SK-N-SH (cell line): ENCODE measurements at regions not wholly inside any gene's neighbourhood (a gene's known extent, or its start where the extent isn't known, plus 50 kb on each side); places are given as distances from the start of the nearest gene placed in this dataset.

ENCODE experiments used
- CTCF ChIA-PET: fragments of 300-600, 350-600 bp; formaldehyde crosslinking; extraction: SDS; loops from one replicate; lab custom pipeline; 2021; lab: Yijun Ruan, JAX
- POLR2A ChIA-PET: fragments of 350-600 bp; sonication (Branson Sonifier 250); formaldehyde crosslinking; extraction: SDS; loops from one replicate; lab custom pipeline; 2020; ENCODE audit warnings: antibody characterized with exemption, inconsistent platforms; lab: Yijun Ruan, JAX
- DNase-seq: peaks from one replicate; pipeline ENCODE4 v3.0.0; 2012
- H2AFZ ChIP-seq: fragments of 200-600 bp; sonication (generic); 2 replicates; pipeline ENCODE4 v1.8.1; 2016; ENCODE audit warnings: antibody characterized with exemption, mild to moderate bottlenecking, low read depth
- H3F3A ChIP-seq: fragments of 200-600 bp; sonication (generic); replicated peaks from 2 replicates; pipeline ENCODE3; 2016; ENCODE audit warnings: antibody characterized with exemption, mild to moderate bottlenecking; ENCODE audit not compliant: insufficient read depth
- H3K27ac ChIP-seq, 2 experiments: fragments of 200-500 bp in 1 of 2; fragments of 200-600 bp in 1 of 2; sonication (Bioruptor generic) in 1 of 2; sonication (generic), shearing (Covaris generic) in 1 of 2; 2 replicates each; pipeline versions ENCODE4 v1.5.1 to v1.6.1; 2014 to 2016; ENCODE audit warnings: low read depth in 2 of 2, inconsistent platforms in 1 of 2, low read length in 1 of 2, mild to moderate bottlenecking in 1 of 2, mixed read lengths in 1 of 2
- H3K27me3 ChIP-seq: fragments of 200-600 bp; sonication (generic), shearing (Covaris generic); 2 replicates; pipeline ENCODE4 v1.6.1; 2016; ENCODE audit warnings: mixed run types; ENCODE audit not compliant: insufficient read depth
- H3K36me3 ChIP-seq, 2 experiments: fragments of 200-500 bp in 1 of 2; fragments of 200-600 bp in 1 of 2; sonication (Bioruptor generic) in 1 of 2; sonication (generic) in 1 of 2; replicated peaks in 1 of 2; 2 replicates each; pipeline versions ENCODE3 to v1.5.1; 2014 to 2016; ENCODE audit warnings: low read length in 1 of 2, mild to moderate bottlenecking in 1 of 2; ENCODE audit not compliant: insufficient read depth in 2 of 2, control insufficient read depth in 1 of 2
- H3K4me1 ChIP-seq, 2 experiments: fragments of 200-500 bp in 1 of 2; fragments of 200-600 bp in 1 of 2; sonication (Bioruptor generic) in 1 of 2; sonication (generic), shearing (Covaris generic) in 1 of 2; 2 replicates each; pipeline versions ENCODE4 v1.5.1 to v1.6.1; 2014 to 2016; ENCODE audit warnings: low read depth in 1 of 2, low read length in 1 of 2, mixed run types in 1 of 2; ENCODE audit not compliant: insufficient read depth in 2 of 2, control insufficient read depth in 1 of 2
- H3K4me2 ChIP-seq: fragments of 200-600 bp; sonication (generic), shearing (Covaris generic); 2 replicates; pipeline ENCODE4 v1.6.1; 2017; ENCODE audit warnings: mixed run types
- H3K4me3 ChIP-seq, 2 experiments: fragments of 200-500 bp in 1 of 2; fragments of 200-600 bp in 1 of 2; sonication (Bioruptor generic) in 1 of 2; sonication (generic), shearing (Covaris generic) in 1 of 2; 2 replicates each; pipeline versions ENCODE4 v1.5.1 to v1.8.1; 2014 to 2016; ENCODE audit warnings: low read depth in 2 of 2, inconsistent platforms in 1 of 2, low read length in 1 of 2, mild to moderate bottlenecking in 1 of 2, mixed read lengths in 1 of 2, moderate library complexity in 1 of 2
- H3K79me2 ChIP-seq: fragments of 200-600 bp; sonication (generic); 2 replicates; pipeline ENCODE4 v1.8.1; 2017; ENCODE audit warnings: mild to moderate bottlenecking; ENCODE audit not compliant: insufficient read depth
- H3K9ac ChIP-seq: fragments of 200-600 bp; sonication (generic); 2 replicates; pipeline ENCODE4 v1.6.1; 2017; ENCODE audit warnings: mixed run types
- H3K9me2 ChIP-seq: fragments of 200-600 bp; sonication (generic); 2 replicates; pipeline ENCODE4 v1.6.1; 2017; ENCODE audit warnings: mixed run types
- H3K9me3 ChIP-seq: fragments of 200-600 bp; sonication (generic); 2 replicates; pipeline ENCODE4 v1.6.1; 2017; ENCODE audit warnings: mixed run types, mild to moderate bottlenecking, moderate library complexity
- H4K20me1 ChIP-seq: fragments of 200-600 bp; sonication (generic); 2 replicates; pipeline ENCODE4 v1.6.1; 2017; ENCODE audit warnings: mild to moderate bottlenecking, mixed run types; ENCODE audit not compliant: insufficient read depth
- CHD2 ChIP-seq: fragments of 150-350 bp; IDR thresholded peaks from 2 replicates; pipeline ENCODE4 v1.6.1; 2018; ENCODE audit warnings: low read length; ENCODE audit not compliant: partially characterized antibody
- EZH2phosphoT487 ChIP-seq: fragments of 200-600 bp; sonication (generic); IDR thresholded peaks from 2 replicates; pipeline ENCODE4 v1.6.1; 2017; ENCODE audit warnings: low read depth, mixed run types, mild to moderate bottlenecking, antibody characterized with exemption, moderate library complexity, borderline replicate concordance
- FOSL2 ChIP-seq: IDR thresholded peaks from 2 replicates; pipeline ENCODE4 v1.4.0; 2012; ENCODE audit warnings: low read depth, mild to moderate bottlenecking, moderate library complexity, borderline replicate concordance
- FOXJ3 ChIP-seq: sonication (generic); formaldehyde crosslinking; IDR thresholded peaks from 2 replicates; pipeline ENCODE4 v1.5.1; 2020; ENCODE audit warnings: mild to moderate bottlenecking, missing genetic modification reagents
- GABPA ChIP-seq: IDR thresholded peaks from 2 replicates; pipeline ENCODE4 v1.4.0; 2012; ENCODE audit warnings: low read depth, mild to moderate bottlenecking
- GATA2 ChIP-seq: sonication (generic); formaldehyde crosslinking; IDR thresholded peaks from 2 replicates; pipeline ENCODE4 v1.5.0; 2020; ENCODE audit warnings: mild to moderate bottlenecking, missing genetic modification reagents
- JUND ChIP-seq: IDR thresholded peaks from 2 replicates; pipeline ENCODE4 v1.4.0; 2012
- MAX ChIP-seq: IDR thresholded peaks from 2 replicates; pipeline ENCODE4 v1.4.0; 2012; ENCODE audit warnings: low read depth
- MXI1 ChIP-seq: IDR thresholded peaks from 2 replicates; pipeline ENCODE4 v1.6.1; 2012; ENCODE audit warnings: mild to moderate bottlenecking, low read depth, low read length, improper control_type of control experiment
- PBX3 ChIP-seq: IDR thresholded peaks from 2 replicates; pipeline ENCODE4; 2012
- POLR2AphosphoS5 ChIP-seq: IDR thresholded peaks from 2 replicates; pipeline ENCODE4 v1.6.1; 2012; ENCODE audit warnings: low read depth, low read length
- RXRA ChIP-seq: IDR thresholded peaks from 2 replicates; pipeline ENCODE4 v1.4.0; 2012; ENCODE audit warnings: low read depth, mild to moderate bottlenecking, borderline replicate concordance
- SIN3A ChIP-seq: IDR thresholded peaks from 2 replicates; pipeline ENCODE4 v1.6.1; 2012; ENCODE audit warnings: low read depth, mild to moderate bottlenecking, low read length, moderate library complexity, borderline replicate concordance
- TAF1 ChIP-seq: IDR thresholded peaks from 2 replicates; pipeline ENCODE4 v1.6.1; 2012; ENCODE audit warnings: low read depth, mild to moderate bottlenecking, low read length, moderate library complexity, borderline replicate concordance
- TCF12 ChIP-seq: IDR thresholded peaks from 2 replicates; pipeline ENCODE4 v1.4.0; 2012
- TEAD4 ChIP-seq: IDR thresholded peaks from 2 replicates; pipeline ENCODE4 v1.4.0; 2012; ENCODE audit warnings: mild to moderate bottlenecking, borderline replicate concordance; ENCODE audit not compliant: insufficient read depth
- USF1 ChIP-seq: IDR thresholded peaks from 2 replicates; pipeline ENCODE4 v1.4.0; 2012; ENCODE audit warnings: low read depth, borderline replicate concordance
- USF2 ChIP-seq: fragments of 150-350 bp; IDR thresholded peaks from 2 replicates; pipeline ENCODE4 v1.6.1; 2017; ENCODE audit warnings: antibody characterized with exemption, low read length, low read depth, borderline replicate concordance
- ZBTB33 ChIP-seq: IDR thresholded peaks from 2 replicates; pipeline ENCODE4 v1.4.0; 2012; ENCODE audit warnings: low read depth, borderline replicate concordance
- WGBS: methylation state at CpG from one replicate; pipeline ENCODE4 v1.1.6; 2017; ENCODE audit warnings: low lambda C conversion rate; 5-methylcytosine and 5-hydroxymethylcytosine counted together

- Histone ChIP-seq H3K4me1 (peaks cover 0 to 42% of the 10 kb centered on the region in 2 experiments; a peak in 2 of 4 replicates), H3K4me2 (no peak overlapping the region), H3K4me3 (no peak overlapping the region), H3K9me2 (no peaks in the 10 kb centered on the region), H3K36me3 (no peaks in the 10 kb centered on the region), H3K27ac (no peak overlapping the region; a peak in 1 of 4 replicates), H3K27me3 (no peaks in the 10 kb centered on the region; the same call in 1 of the 2 replicates)
- ChIA-PET POLR2A (no interaction called here), CTCF (interaction anchor here (0.6 to 2.0 kb wide), 5 partner anchors 25 to 406 kb away, joined by 3 to 7 read pairs (median 3); no protein-coding TSS in a partner anchor)
- TF ChIP-seq ZBTB33 (no peak), POLR2AphosphoS5 (no peak), GATA2 (CRISPR knock-in tag) (no peak)
- TF ChIP-seq, all 33 proteins: peak for 0
- H2AFZ ChIP-seq: no peak overlapping the region
- H4K20me1 ChIP-seq: no peaks in the 10 kb centered on the region
- no peak overlapping the region for H3K9ac ChIP-seq
- no peaks in the 10 kb centered on the region for H3F3A ChIP-seq
- no peaks in the 10 kb centered on the region for H3K79me2 ChIP-seq
- WGBS: 71% methylated on average over 15 of the region's 16 CpGs
- H3K9me3 ChIP-seq: no peaks in the 10 kb centered on the region
- DNase-seq: no peak
Observed at GRCh38 chr9:38311382-38312270, 80.9 kb upstream of the ALDH1B1 start.

- no peaks in the 10 kb centered on the region; the same call in 1 of the 2 replicates for H3K27me3 ChIP-seq
- no peak overlapping the region for H2AFZ ChIP-seq
- H3K9me3 ChIP-seq: no peaks in the 10 kb centered on the region
- H3K79me2 ChIP-seq: no peaks in the 10 kb centered on the region
- H3K36me3 ChIP-seq: no peaks in the 10 kb centered on the region
- ChIA-PET POLR2A (interaction anchor here (0.6 kb wide), 1 partner anchor 8 kb away, joined by 3 read pairs; no protein-coding TSS in a partner anchor), CTCF (interaction anchor here (0.6 to 1.7 kb wide), 10 partner anchors 11 to 404 kb away, joined by 3 to 6 read pairs (median 3); no protein-coding TSS in a partner anchor)
- WGBS: 14% methylated on average over 11 of the region's 11 CpGs
- H3K4me2 ChIP-seq: no peak overlapping the region
- no peaks in the 10 kb centered on the region for H4K20me1 ChIP-seq
- no peak overlapping the region for H3K9ac ChIP-seq
- peaks cover 0 to 36% of the 10 kb centered on the region in 2 experiments; a peak in 2 of 4 replicates for H3K4me1 ChIP-seq
- H3K27ac ChIP-seq: peak overlapping the region in 1 of 2 experiments; percentile 94; a peak in 2 of 4 replicates
- no peaks in the 10 kb centered on the region for H3K9me2 ChIP-seq
- H3K4me3 ChIP-seq: no peak overlapping the region
- DNase-seq: peak; percentile 67
- H3F3A ChIP-seq: no peaks in the 10 kb centered on the region
- no peak for TF ChIP-seq TAF1
- no peak for TF ChIP-seq GABPA
- no peak for TF ChIP-seq PBX3
- peak; percentile 64 for TF ChIP-seq CHD2
- no peak for TF ChIP-seq USF1
- TF ChIP-seq MAX: no peak
- no peak for TF ChIP-seq USF2
- TF ChIP-seq SIN3A: no peak
- peak; percentile 45; the same call in 1 of the 2 replicates for TF ChIP-seq FOXJ3 (CRISPR knock-in tag)
- no peak for TF ChIP-seq FOSL2
- TF ChIP-seq TEAD4: no peak
- no peak for TF ChIP-seq EZH2phosphoT487
- no peak for TF ChIP-seq JUND
- TF ChIP-seq MXI1: peak; percentile 74; the same call in 1 of the 2 replicates
- TF ChIP-seq RXRA: no peak
- TF ChIP-seq POLR2AphosphoS5: no peak
- TF ChIP-seq TCF12: 0 out of 2 replicates have a peak, but pooled peaks have one; percentile 4
Observed at GRCh38 chr9:38309324-38310195, 82.9 kb upstream of the ALDH1B1 start.
